Cardiac fibroblast (primary cell): ENCODE measurements at regions not wholly inside any gene's neighbourhood (a gene's known extent, or its start where the extent isn't known, plus 50 kb on each side); places are given as distances from the start of the nearest gene placed in this dataset.
"Not testable (repeated sequence)": the region's sequence is repeated elsewhere in the genome, so short reads cannot be mapped to it uniquely, and the experiment has no call there.

ENCODE experiments used
- DNase-seq, 2 donors: peaks; one replicate each; pipeline versions ENCODE4 v3.0.0 to v3.0.0-alpha.2; 2010; ENCODE audit warnings: low read depth in 2 of 2
- H3K4me3 ChIP-seq, 2 donors: replicated peaks in 1 of 2; 1 replicate in 1 of 2; 2 replicates in 1 of 2; pipeline ENCODE4 v1.5.1; 2011; ENCODE audit warnings: low read depth in 2 of 2, low read length in 2 of 2, mild to moderate bottlenecking in 2 of 2, moderate library complexity in 1 of 2
- CTCF ChIP-seq: IDR thresholded peaks from one replicate; pipeline ENCODE4 v1.5.1; 2011; ENCODE audit warnings: low read depth, mild to moderate bottlenecking, low read length, inconsistent platforms

GRCh38 chrX:7378406-7378805 lies 230.5 kb upstream of the PUDP start:
- TF ChIP-seq CTCF = no peak
- H3K4me3 ChIP-seq = no peak overlapping the region
- no peak for DNase-seq

GRCh38 chrX:7372825-7373525 lies 225.0 kb upstream of the PUDP start:
- DNase-seq = peak; percentile 13 to 79
- no peak for TF ChIP-seq CTCF
- H3K4me3 ChIP-seq = no peak overlapping the region

DNA sequence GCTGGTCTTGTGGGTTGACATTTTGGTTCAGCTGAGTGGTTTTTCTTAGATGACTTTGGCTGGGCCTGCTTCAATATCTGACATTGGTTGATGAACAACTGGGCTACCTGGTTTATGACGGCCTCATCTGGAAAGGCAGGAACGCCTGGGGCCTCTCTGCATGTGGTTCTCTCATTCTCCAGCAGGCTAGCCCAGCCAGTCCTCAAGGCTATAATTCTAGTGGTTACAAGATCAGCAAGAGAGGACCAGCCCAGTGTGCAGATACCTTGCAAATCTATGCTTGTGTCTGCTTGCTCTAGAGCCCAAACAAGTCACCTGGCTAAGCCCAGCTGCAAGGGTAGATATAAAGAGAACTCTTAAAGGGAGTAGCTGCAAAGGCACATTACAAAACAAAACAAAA lies 214.2 kb upstream of the PUDP start:
- TF ChIP-seq CTCF = no peak
- no peak overlapping the region for H3K4me3 ChIP-seq
- DNase-seq = no peak

- H3K4me3 ChIP-seq = no peak overlapping the region
- DNase-seq = no peak
Measured at GRCh38 chrX:7351926-7352325, 204.0 kb upstream of the PUDP start.

DNA sequence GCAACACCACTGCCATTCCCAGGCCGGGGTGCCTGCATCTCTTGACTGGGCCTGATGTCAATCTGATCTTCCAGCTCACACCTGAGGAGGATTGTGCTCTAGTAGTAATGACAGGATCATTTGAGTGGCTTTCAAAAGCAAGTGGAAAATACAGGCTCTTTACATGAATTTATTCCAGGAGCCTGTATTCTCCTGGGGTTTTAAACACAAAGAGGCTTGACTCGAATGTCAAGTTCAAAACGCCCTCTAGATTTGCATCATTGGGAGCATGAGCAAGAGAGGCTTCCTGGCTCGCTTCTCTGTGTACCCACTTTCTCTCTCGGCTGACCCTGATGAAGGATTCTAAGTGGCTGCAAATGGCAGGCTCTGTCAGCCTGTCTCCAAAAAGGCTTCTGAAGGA lies 199.5 kb upstream of the PUDP start:
- no peak overlapping the region for H3K4me3 ChIP-seq
- TF ChIP-seq CTCF = no peak
- DNase-seq = no peak

More at GRCh38 chrX:7351926-7352325, 204.0 kb upstream of the PUDP start:
- TF ChIP-seq CTCF = no peak

GRCh38 chrX:7346021-7346420 lies 198.1 kb upstream of the PUDP start:
- no peak for TF ChIP-seq CTCF
- H3K4me3 ChIP-seq = no peak overlapping the region
- DNase-seq = peak in 1 of 2 donors; percentile 49

- DNase-seq = no peak
- no peak for TF ChIP-seq CTCF
- no peak overlapping the region for H3K4me3 ChIP-seq
Measured at GRCh38 chrX:7343181-7343580, 195.2 kb upstream of the PUDP start.

DNA sequence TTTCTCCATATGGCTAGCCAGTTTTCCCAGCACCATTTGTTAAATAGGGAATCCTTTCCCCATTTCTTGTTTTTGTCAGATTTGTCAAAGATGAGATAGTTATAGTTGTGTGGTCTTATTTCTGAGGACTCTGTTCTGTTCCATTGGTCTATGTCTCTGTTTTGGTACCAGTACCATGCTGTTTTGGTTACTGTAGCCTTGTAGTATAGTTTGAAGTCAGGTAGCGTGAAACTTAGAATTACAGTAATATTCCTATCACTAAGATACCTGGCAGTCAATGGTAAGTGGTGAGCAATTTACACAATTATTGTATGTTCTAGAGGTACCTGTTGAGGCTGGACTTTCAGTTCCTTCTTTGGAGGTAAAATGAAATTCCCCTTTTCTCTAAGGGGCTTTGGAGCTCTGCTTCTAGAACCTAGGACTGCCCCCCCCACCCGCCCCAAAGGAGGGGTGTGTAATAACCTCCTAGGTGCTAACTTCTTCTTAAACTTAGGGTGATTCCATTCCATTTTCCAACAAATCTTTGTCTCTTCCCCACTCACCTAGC lies 187.9 kb upstream of the PUDP start:
- not testable (repeated sequence) for H3K4me3 ChIP-seq, DNase-seq
